GM18517 (cell line): ENCODE measurements at regions not wholly inside any gene's neighbourhood (a gene's known extent, or its start where the extent isn't known, plus 50 kb on each side); places are given as distances from the start of the nearest gene placed in this dataset.

ENCODE experiments used
- ATAC-seq: cut with Tn5 transposase; IDR thresholded peaks from one replicate; pipeline ENCODE4 v1.9.1; 2021; ENCODE audit warnings: mild to moderate bottlenecking, moderate library complexity; ENCODE audit not compliant: unreplicated experiment

DNA sequence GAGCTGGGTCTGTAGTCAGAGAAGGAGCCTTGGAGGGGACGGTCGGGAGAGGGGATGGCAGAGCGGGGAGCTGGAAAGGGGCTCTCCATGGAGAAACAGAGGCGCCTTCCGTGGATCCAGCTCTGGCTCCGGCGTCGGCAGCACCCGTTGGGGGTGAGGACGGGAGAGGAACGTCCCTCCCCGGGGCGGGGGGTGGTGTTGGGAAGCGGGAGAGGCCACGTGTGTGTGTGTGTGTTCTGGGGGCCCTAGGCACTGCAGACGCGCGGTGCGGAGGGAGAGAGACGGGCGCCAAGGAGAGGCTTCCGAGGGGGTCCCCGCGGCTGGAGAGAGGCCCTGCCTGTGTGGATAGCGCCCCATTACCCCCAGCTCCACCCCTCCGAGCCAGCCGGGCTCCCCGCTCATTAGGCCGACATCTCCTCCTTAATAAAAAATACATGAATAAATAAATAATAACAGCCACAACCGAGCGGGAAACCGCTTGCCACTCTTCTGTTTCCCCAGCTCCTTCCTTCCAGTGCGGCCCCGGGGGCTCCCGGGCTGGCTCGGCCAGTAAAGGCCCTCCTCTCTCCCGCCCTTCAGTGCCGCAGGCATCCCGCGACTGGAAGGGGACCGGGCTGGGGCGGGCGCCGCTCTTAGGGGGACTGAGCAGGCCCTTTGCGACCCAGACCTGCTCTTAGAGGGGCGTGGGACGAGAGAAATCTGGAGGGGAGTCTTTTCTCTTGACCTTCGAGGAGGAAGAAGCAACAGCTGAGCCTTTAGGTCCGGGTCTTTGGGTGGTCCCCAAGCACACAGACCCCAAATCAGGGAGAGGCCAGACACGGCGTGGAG lies 71.3 kb upstream of the ARAP3 start:
- ATAC-seq, result no peak

DNA sequence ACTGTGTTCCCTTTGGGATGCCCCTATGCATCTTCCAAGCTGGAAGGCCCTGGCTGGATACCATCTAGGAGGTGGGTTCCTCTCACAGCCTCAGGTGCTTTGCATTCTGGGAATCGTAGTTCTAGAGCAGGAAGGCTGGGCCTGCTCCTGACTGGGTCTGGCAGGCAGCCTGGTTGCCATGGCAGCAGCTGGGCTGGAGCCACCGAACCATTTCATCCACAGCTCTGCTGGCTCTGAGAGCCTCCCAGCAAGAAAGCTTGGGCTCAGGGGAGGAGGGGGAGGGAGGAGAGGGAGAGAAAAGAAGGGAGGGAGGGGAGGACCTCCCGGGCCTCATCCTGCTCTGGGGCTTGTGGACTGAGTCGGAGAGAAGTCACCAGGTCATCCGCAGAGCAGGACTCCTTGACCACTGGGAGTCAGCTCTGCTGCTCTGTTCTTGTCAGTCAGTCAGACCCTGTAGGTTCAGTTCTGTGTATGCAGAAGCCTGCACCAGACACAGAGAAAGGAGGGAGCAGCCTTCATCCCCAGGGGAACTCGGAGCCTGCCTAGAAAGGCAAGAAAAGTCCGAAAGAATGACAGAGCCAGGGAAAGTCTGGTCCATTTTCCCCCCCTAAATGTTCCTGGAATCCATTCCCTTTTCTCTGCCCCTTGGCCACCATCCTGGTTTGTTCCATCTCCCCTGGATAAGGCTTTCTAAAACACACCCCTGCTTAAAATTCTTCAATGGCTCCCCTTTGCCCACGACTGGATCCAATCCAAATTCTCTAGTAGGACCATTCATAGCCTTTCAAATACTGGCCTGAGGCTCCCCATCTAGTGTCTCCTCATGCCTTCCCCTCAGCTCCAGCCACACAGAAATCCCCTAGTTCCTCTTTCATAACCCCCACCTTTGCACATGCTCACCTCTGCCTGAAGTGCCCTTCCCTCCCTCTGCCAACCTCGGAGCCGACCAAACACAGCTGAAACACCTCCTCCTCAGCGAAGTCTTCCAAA lies 65.4 kb upstream of the ARAP3 start:
- peak; percentile 70 for ATAC-seq

DNA sequence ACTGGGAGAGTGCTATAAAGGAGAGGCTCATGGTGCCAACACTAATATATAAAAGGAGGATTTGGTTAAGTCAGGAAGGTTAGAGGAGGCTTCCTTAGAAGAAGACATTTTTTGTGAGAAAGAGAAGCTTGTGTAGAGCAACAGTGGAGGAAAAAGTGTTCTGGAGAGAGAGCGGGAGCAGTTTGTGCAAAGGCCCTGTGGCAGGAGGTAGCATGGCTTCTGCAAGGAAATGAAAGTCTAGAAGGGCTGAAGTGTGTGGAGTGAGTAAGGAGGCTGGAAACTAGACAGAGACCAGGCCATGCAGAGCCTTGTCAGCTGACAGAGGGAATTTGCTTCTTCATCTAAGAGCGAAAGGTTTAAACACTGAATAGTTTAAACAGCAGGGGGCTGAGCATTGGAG lies 64.4 kb upstream of the ARAP3 start:
- no peak for ATAC-seq

DNA sequence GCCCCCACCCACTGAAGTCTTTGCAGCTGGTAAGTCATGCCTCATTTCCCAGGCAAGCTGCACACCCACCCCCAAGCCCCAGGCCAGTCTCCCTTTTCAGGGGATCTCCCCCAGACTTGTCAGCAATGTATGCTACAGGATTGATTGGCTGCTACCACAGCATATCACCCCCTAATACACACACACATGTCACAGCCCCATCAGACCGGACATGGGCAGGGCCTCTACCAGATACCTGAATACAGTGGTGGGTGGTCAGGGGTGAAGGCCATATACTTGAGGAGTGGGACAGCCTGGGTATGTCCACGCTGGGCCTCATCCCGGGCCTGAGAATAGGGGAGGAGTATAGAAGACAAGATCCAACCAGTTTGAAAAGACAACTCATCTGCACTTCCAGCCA lies 63.4 kb upstream of the ARAP3 start:
- no peak for ATAC-seq

DNA sequence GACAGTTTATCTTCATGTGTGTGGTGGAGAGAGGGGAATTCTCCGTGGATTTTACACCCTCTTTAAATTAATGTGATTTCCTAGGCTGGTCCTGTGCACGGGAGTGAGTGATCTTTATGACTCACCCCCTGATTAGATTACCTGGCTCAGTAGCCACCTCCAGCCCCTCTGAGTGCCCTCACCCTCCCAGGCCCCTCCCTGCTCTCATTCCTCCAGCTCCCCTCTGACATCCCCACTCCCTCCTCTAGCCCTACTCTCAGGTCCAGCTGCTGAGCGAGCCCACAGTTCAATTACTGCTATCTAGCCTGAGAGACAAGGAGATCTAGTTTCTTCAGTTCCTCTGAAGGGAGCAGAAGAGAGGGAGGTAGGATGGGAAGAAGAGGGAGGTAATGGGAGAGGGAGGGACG lies 61.8 kb upstream of the ARAP3 start:
- no peak for ATAC-seq

DNA sequence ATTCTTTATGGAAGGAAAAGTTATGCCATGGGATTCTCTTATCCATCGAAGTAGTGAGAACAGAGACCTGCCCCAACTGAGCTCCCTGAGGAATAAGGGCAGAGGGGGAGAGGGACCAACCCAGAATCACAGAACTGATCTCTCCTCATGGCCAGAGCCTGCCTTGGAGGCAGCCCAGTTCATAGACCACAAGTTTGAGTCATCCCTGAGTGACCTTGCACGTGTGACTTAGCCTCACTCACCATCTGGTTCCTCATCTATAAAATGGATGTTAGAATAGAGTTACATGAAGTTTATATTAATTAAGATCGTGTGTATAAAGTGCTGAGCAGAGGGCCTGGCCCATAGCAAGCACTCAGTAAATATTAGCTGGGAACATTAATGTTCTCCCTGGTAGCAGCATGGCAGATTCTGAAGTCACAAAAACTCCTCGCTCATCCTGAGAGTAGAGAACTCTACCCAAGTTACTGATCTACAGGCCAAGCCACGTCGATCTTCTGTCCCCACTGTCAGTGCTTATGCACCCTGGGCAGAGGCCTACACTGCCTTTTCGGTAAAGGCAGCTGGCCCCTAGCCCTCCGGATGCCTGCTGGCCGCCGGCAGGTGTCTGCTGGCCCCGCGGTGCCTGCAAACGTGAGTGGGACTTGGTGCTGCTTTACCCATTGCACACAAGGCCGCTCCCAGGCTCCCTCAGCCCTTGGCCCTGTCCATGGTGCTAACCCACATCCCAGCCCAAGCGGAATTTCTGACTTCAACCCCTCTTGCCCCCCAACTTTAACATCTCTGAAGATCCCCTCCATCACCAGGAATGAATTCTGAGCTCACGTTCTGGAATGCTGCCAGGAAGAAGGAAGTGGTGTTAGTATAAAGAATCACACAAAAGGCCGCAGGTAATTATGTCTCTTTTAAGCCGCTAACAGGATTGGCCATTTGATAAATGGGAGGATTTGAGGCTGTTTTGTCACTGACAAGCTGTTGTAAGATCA lies 61.1 kb upstream of the ARAP3 start:
- no peak for ATAC-seq

DNA sequence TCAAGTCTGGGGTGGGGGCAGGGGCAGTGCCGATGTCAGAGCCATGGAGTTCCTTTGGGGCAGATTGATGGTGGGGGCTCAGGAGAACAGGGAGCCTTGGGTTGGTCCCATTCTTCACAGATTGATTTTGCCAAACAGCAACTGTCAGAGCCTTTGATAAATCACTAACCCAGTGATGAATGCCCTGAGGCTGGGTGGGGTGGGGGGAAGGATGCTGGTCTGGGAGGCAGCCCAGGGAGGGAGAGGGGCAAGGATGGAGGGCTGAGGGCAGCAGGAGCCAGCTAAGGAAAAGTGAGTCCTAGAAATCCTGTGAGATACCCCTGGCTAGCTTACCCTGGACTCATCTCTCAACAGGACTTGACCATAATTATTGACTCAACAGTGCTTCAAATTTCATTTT lies 60.1 kb upstream of the ARAP3 start:
- ATAC-seq, result no peak

DNA sequence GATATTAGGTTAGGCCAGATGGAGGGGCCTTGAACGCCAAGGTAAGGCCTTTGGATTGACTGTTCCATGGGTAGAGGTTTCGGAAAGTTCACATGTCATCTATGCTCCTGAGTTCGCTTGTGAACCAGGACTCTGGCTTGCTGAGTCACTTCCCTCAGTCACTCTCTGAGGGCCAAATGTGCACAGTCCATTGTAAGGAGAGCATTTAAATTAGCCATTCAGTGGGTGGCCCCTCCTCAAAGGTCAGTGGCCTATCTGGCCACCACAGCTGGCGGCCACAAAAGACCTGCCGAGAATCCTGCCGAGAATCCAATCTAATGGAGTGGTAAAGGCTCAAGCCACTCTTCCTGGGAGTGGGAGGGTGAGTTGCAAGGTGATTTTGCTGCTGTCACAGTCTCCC lies 58.9 kb upstream of the ARAP3 start:
- ATAC-seq, result no peak

DNA sequence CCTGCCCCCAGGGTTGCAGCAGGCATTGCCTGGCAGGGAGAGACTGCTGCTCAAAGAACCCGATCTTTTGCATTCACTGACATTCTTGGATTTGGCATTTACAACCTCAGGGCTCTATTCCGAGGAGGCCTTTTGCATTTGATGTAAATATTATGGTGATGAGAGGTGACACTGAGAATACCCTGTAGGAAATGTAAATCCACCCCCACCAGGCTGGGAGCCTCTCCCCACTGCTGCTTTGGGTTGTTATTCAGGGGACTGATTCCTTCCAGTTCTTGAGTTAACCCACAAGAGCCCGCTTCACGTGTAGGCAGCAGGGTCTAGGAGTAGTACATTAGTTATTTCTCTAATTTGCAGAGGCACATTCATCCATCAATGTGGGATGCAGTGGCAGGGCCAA lies 55.5 kb upstream of the ARAP3 start:
- ATAC-seq, result no peak

DNA sequence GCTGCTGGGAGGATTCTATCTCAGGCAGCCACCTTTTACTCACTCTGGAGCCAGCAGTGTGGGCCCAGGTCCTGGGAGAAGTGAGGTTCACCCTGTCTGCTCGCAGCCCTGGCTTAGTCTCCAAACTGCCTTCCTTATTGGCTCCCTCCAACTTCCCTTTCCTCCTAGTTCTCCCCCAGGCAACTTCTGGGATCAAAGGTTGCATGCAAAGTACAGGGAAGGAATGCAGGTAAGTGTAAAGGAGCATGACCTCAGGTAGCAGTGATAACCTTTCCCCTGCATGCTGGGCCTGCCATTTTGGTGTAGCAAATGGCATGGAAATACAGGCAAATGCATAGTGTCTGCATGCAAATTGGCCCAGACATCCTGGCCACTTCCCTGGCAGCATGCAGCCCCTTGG lies 53.8 kb upstream of the ARAP3 start:
- ATAC-seq, result no peak

DNA sequence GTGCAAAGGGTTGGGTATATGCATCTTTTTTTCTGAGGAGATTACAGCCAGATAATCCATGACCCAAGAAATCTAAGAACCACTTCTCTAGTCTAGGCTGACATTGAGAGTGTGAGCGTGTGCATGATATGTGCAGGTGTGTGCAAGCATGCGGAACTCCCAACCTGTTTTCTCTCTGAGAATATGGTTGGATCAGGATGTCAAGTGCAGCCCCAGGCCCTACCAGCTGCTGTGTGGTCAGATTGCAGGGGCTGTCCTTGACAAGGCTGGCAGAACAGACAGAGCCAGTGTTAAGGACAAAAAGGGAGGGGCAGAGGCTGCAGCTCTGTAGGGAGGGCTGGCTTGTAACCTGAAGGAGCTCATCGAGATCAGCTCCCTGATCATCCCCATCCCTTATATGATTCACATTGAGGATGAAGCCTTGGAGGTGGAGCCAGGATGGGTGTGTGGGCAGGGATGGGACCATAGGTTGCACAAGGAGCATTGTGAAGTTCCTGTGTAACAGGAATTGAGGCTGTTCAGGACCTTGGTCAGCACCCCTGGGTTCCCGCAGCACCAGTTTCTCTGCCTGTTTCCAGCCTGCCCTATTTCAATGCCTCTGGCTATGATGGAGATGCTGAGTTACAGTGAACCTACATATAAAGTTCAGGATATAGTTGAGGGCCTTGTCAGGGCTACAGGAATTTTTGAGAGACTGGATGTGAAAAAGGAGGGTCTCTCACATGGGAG lies 52.6 kb upstream of the ARAP3 start:
- no peak for ATAC-seq

DNA sequence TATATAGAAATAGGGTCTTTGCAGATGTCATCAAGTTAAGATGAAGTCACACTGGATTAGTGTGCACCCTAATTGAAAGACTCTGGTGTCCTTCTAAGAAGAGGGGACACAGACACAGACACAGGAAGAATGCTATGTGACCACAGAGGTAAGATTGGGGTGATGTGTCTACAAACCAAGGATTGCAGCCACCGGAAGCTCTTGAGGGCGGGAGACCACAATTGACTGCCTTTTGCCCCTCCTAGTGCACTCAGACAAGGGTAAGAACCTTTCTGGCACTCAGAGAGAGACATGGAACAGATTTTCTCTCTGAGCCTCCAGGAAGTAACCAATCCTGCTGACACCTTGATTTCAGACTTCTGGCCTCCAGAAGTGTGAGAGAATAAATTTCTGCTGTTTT lies 51.2 kb upstream of the ARAP3 start:
- ATAC-seq, result no peak

DNA sequence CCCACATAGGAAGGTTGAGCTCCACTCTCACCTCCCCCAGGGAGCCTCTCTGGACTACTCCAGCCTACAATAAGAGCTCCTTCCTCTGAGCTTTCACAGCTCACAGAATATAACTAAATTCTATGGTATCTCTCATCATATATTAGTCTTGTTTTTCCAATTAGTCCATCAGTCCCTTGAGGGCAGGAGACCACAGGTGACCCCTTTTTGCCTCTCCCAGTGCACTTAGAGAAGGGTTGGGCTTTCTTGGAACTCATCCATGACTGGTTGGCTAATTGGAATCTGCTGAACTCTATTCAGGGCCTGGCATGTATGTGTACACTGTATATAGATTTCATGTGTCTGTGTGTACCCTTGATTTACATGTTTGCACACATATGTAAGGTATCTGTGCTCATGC lies 50.4 kb upstream of the ARAP3 start:
- ATAC-seq, result no peak
